Stimulated activated naive B cell treated with anti-CD40 and anti-IgM and Interleukin-4, amounts not matched to agents 10 μg/mL and 1 μg/mL and 100 μg/mL, for 72 hours (primary cell): ENCODE measurements at regions not wholly inside any gene's neighbourhood (a gene's known extent, or its start where the extent isn't known, plus 50 kb on each side); places are given as distances from the start of the nearest gene placed in this dataset.

Source experiments
- ATAC-seq, 2 donors: fragments of 150-1000 bp; cut with Tn5 transposase; replicated peaks; 2 replicates each; pipeline ENCODE4 v1.10.0; 2021; ENCODE audit warnings: moderate library complexity in 1 of 2
- DNase-seq: peaks from one replicate; pipeline ENCODE4 v3.0.0; 2021
- H3K27ac Mint-ChIP-seq: one replicate; pipeline ENCODE4 v1.8.0; 2022; ENCODE audit warnings: mild to moderate bottlenecking, mixed read lengths
- H3K27me3 Mint-ChIP-seq, 2 donors: one replicate each; pipeline ENCODE4 v1.8.0; 2022; ENCODE audit warnings: mixed read lengths in 2 of 2
- H3K36me3 Mint-ChIP-seq, 2 donors: one replicate each; pipeline ENCODE4 v1.8.0; 2022; ENCODE audit warnings: mixed read lengths in 2 of 2, mild to moderate bottlenecking in 1 of 2
- H3K4me1 Mint-ChIP-seq, 2 donors: one replicate each; pipeline ENCODE4 v1.8.0; 2022; ENCODE audit warnings: mixed read lengths in 2 of 2, mild to moderate bottlenecking in 1 of 2
- H3K4me3 Mint-ChIP-seq, 2 donors: one replicate each; pipeline ENCODE4 v1.8.0; 2022; ENCODE audit warnings: mild to moderate bottlenecking in 2 of 2, mixed read lengths in 2 of 2, moderate library complexity in 1 of 2
- H3K9me3 Mint-ChIP-seq, 2 donors: one replicate each; pipeline ENCODE4 v1.8.0; 2022; ENCODE audit warnings: mixed read lengths in 2 of 2, mild to moderate bottlenecking in 1 of 2

DNA sequence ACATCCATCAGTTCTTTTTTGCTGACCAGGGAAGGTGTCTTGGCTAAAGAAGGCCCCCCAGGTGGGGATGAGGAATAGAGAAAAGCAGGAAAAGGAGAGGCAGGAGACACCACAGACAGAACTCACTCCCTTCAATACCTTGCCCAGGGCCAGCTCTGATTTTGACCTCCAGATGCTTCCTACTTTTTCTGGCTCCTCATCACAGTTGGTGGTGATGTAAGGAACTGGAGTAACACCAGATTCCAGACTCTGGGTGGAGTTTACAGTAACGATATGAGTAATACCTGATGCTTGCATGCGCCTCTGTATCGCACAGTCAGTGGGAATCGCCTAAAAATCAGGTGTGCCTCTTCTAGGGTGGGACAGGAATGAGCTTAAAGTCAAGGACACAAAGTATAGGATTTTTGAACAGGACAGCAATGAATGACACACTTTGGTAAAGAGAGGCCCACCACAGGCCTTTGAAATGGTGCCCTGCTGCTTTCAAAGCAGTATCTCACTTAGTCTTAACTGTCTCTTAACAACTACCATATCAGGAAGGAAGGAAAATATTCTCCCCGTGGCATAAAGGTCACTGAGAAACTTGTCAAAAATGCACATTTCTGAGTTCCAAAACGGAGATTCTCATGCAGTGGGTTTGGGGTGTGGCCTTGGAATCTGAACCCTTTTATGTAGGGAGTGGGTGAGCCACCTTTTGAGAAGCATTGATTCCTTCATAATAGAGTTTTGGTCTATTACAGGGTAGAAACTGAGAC, 140.8 kb downstream of the SNX19 start:
- Mint-ChIP-seq H3K9me3 (peaks cover 0 to 2% of the 10 kb centered on the region in 2 donors), H3K4me3 (no peak overlapping the region), H3K27ac (no peak overlapping the region), H3K4me1 (no peaks in the 10 kb centered on the region), H3K27me3 (peaks cover 4 to 9% of the 10 kb centered on the region in 2 donors), H3K36me3 (no peaks in the 10 kb centered on the region)
- ATAC-seq (no peak), DNase-seq (no peak)

DNA sequence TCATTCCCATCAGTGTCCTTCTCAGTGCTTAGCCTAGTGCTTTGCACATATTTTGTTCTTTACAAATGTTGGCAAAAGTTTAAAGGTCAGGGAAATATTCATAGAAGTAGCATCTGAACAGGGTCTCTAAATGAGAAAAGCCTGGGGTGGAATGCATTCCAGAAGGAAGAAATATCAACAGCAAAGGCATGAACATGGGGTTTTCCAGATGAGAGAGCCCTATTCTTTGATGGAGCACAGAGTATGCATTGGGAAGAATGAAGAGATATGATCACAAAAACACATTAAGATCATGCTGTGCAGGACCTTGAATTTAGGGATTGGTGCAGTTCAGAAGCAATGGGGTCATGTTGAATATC, 140.2 kb downstream of the SNX19 start:
- Mint-ChIP-seq H3K36me3 (no peaks in the 10 kb centered on the region), H3K9me3 (peaks cover 0 to 2% of the 10 kb centered on the region in 2 donors), H3K27ac (no peak overlapping the region), H3K4me3 (no peak overlapping the region), H3K4me1 (no peaks in the 10 kb centered on the region), H3K27me3 (peaks cover 3 to 9% of the 10 kb centered on the region in 2 donors)
- ATAC-seq (no peak), DNase-seq (no peak)

DNA sequence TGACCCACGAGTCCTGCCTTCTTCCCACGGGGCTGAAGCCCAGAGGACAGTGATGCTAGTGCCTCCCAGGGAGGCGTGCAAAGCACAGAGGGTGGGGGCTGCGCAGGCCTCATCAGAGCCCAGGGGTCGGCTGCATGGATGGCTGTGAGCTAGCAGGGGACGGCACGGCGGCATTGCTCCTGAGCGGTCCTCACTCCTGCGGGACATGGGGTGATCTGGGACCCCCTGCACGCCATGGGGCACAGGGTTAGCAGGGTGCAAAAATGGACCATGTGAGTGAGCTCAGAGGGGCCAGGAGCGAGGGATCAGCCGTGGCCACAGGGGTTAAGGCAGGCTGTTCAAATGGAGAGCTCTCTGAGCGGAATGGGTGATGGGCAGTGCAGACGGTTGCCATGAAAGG, 138.3 kb downstream of the SNX19 start:
- Mint-ChIP-seq H3K27me3 (peaks cover 0 to 9% of the 10 kb centered on the region in 2 donors), H3K4me1 (no peaks in the 10 kb centered on the region)
- ATAC-seq, result no peak

DNA sequence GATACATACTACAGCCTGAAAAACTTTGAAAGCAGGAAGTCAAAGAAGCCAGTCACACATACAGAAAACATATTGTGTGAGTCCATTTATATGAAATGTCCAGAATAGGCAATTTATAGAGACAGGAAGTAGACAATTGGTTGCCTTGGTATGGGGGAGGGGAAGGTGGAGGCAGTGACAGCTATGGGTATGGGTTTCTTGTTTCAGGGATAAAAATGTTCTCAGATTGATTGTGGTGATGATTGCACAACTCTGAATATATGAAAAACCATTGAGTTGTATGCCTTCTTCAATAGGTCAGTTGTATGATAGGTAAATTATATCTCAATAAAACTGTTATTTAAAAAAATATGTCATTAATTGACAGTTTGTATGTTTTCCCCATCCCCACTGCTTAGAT, 137.6 kb downstream of the SNX19 start:
- DNase-seq (no peak), ATAC-seq (no peak)
- no peak overlapping the region for H3K4me3 Mint-ChIP-seq
- H3K27me3 Mint-ChIP-seq, result peaks cover 0 to 9% of the 10 kb centered on the region in 2 donors
- H3K27ac Mint-ChIP-seq, result no peak overlapping the region
- H3K9me3 Mint-ChIP-seq, result peaks cover 0 to 2% of the 10 kb centered on the region in 2 donors
- no peaks in the 10 kb centered on the region for H3K36me3 Mint-ChIP-seq
- no peaks in the 10 kb centered on the region for H3K4me1 Mint-ChIP-seq

More for the DNA sequence above, 138.3 kb downstream of the SNX19 start:
- Mint-ChIP-seq H3K4me3 (no peak overlapping the region), H3K36me3 (no peaks in the 10 kb centered on the region), H3K27ac (no peak overlapping the region), H3K9me3 (peaks cover 0 to 2% of the 10 kb centered on the region in 2 donors)
- no peak for DNase-seq

DNA sequence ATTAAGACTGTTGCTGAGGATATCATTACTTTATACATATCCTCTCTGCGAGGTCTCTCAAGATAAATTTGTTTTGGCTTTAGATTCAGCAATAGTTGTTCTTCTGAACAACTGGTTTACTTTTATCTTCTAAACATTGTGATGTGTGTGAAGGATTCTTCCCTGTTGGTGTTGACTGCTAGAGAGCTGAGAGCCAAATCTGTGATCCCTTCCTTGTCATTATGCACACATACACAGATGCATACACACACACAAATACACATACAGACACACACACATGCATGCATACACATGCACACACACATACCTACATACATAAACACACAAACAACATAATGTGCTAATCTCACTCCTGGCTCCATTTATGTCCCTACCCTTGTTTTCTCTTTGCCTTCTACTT, 137.0 kb downstream of the SNX19 start:
- H3K4me1 Mint-ChIP-seq, result no peaks in the 10 kb centered on the region
- no peak overlapping the region for H3K27ac Mint-ChIP-seq
- peaks cover 3 to 5% of the 10 kb centered on the region in 2 donors for H3K9me3 Mint-ChIP-seq
- ATAC-seq (no peak), DNase-seq (no peak)
- H3K4me3 Mint-ChIP-seq, result no peak overlapping the region
- no peaks in the 10 kb centered on the region for H3K36me3 Mint-ChIP-seq
- H3K27me3 Mint-ChIP-seq, result peaks cover 0 to 9% of the 10 kb centered on the region in 2 donors

DNA sequence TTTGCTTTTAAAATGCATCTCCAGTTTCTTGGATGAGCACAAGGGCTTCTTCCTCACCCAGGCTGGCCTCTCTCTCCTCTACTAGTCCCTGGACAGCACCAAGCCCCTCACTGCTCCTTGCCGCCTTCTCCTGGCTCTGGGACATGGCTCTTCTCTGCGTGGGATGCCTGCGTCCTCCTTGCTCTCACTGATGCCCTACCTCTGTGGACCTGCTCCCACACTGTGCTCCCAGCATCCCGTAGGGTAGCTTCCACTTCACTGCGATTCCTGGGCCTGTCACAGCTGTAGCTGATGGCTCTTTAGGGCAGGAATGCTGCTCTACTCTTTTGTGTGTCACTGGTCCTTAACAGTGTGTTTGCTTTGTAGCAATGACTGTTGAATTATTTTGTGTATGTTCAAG, 136.3 kb downstream of the SNX19 start:
- H3K9me3 Mint-ChIP-seq, result peaks cover 3 to 5% of the 10 kb centered on the region in 2 donors
- no peaks in the 10 kb centered on the region for H3K4me1 Mint-ChIP-seq
- peaks cover 0 to 9% of the 10 kb centered on the region in 2 donors for H3K27me3 Mint-ChIP-seq
- H3K36me3 Mint-ChIP-seq, result no peaks in the 10 kb centered on the region
- no peak overlapping the region for H3K4me3 Mint-ChIP-seq
- no peak for DNase-seq
- no peak for ATAC-seq
- no peak overlapping the region for H3K27ac Mint-ChIP-seq

DNA sequence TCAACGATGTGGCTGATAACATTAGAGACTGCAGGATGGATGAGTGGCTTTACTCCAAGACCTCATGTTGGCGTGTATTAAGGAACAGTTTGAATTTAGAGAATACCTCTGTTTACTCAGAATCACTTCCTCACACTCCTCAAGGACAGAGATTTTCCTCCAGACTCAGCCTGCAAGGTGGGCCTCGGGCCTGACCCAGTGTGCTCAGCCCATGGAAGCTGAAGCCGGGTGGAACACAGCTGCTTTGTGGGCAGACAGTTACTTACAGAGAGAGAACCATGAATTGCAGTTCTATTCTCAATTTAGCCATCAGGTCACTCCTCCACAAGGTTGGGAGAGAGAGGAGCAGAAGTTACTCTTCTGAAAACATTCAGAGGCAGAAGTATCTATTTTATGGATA, 135.8 kb downstream of the SNX19 start:
- Mint-ChIP-seq H3K9me3 (peaks cover 3 to 9% of the 10 kb centered on the region in 2 donors), H3K36me3 (no peaks in the 10 kb centered on the region), H3K27ac (no peak overlapping the region), H3K4me1 (no peaks in the 10 kb centered on the region), H3K4me3 (no peak overlapping the region), H3K27me3 (peaks cover 0 to 9% of the 10 kb centered on the region in 2 donors)
- ATAC-seq (no peak), DNase-seq (no peak)

DNA sequence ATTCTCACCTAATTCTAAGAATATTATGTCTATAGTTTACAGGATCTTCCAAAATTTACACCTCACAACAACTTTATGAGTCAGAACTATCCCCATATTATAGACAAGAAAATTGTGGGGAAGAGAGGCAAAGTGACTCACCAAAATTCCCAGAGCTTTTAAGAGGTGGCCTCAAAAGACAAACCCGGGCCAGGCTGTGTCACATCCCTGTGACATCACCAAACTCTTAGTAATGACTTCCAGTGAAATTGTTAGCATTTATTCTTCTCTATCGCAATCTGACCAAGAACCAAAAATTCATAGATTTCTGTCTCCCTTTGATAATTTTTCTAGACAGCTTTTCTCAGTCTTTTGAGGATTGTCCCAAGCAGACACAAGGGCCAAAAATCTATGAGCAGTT, 134.3 kb downstream of the SNX19 start:
- Mint-ChIP-seq H3K27me3 (peaks cover 0 to 9% of the 10 kb centered on the region in 2 donors), H3K4me3 (no peak overlapping the region), H3K4me1 (no peaks in the 10 kb centered on the region), H3K36me3 (no peaks in the 10 kb centered on the region), H3K27ac (no peak overlapping the region), H3K9me3 (peaks cover 3 to 10% of the 10 kb centered on the region in 2 donors)
- ATAC-seq (no peak), DNase-seq (no peak)

DNA sequence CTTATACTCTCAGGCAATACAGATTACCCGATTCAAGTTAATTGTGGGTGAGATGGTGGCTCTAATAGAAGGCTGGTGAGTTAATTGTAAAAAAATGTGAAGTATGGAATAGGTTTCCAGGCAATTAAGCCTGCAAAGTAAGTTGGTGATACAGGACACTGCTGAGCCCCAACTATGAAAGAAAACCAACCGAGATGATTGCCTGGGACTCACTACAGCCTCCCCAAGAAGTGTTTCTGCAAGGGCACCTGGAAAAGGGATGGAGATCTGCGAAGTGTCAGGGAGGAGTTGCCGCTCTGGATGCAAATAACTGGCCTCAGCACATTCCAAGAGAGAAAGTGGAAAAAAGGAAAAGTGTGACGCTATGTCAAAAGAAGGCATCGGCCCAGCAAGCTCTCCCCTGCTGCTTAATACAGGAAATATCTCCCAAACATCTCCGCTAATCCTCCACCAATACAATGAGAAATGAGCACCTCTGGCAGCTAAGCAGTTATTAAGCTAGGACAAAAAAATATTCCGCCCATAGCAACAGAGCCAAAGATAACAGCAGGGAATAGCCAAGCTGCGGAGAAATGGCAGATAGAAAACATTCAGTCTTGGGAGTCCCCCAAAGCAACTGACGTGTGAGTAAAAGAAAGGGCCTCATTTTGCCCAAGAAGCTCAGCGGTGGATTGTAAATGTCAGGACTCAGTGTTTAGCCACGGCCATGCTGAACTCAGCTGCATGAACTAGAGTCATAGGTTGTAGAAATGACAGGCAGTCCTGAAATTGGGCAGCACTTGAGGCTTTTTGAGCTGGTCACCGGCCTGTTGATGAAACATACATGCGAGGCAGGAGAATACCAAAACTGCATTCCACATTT, 133.7 kb downstream of the SNX19 start:
- no peak overlapping the region for H3K4me3 Mint-ChIP-seq
- H3K27ac Mint-ChIP-seq, result no peak overlapping the region
- peaks cover 0 to 6% of the 10 kb centered on the region in 2 donors for H3K27me3 Mint-ChIP-seq
- H3K9me3 Mint-ChIP-seq, result peaks cover 3 to 10% of the 10 kb centered on the region in 2 donors
- DNase-seq (no peak), ATAC-seq (no peak)
- no peaks in the 10 kb centered on the region for H3K4me1 Mint-ChIP-seq
- H3K36me3 Mint-ChIP-seq, result no peaks in the 10 kb centered on the region

DNA sequence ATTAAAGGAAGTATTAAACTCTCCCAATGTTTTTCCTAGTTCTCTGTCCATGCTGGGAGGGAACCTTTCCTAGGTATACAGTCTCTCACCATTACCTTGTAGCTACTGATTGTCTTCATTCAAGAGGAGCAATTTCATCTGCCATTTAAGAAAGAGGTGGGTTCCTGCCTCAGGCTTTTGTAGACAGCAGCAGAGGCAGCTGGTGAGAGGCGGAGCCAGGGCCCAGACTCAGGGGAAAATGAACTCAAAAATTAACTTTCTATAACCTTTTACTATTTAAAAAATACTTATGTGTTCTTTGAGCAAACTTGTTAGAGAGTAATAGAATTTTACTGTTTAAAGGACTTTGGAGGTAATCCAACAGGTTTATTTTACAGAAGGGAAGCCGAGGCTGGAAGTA, 133.0 kb downstream of the SNX19 start:
- Mint-ChIP-seq H3K4me1 (no peaks in the 10 kb centered on the region), H3K36me3 (no peaks in the 10 kb centered on the region), H3K4me3 (no peak overlapping the region), H3K27me3 (no peaks in the 10 kb centered on the region), H3K27ac (no peak overlapping the region), H3K9me3 (peaks cover 3 to 7% of the 10 kb centered on the region in 2 donors)
- no peak for ATAC-seq
- DNase-seq, result no peak

DNA sequence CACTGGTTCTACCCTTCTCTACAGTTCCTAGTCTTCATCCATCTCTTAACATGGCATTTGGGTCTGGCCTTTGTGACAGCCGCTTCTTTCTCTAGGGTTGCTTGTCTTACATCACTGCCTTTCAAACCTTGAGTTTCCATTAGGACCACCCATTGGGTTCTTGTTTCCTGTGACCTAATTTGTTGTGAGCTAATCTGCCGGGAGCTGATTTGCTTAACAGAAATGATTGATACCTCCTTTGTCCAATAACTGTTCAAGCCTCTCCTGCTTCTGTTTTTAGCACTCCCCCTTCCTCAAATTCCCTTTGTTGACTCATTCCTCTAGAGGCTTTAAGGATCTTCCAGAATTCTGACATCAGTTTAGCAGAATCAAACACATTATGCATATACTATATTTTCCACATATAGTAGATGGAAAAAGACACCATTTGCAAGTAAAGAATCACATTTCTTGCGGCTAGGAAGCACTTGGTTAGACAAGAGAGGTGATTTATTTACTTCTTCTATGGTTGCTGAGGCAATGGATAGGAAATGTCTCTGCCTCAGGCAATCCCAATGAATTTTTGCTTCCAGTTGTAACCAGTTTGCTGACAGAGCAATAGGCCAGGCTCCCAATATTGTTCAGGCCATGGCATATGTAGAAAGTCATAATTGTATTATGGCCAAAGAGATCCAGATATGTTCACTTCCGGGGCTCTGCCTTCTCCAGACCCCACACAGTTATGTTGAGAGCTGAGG, 130.7 kb downstream of the SNX19 start:
- no peaks in the 10 kb centered on the region for H3K4me1 Mint-ChIP-seq
- no peak for DNase-seq
- H3K27me3 Mint-ChIP-seq, result peaks cover 6 to 12% of the 10 kb centered on the region in 2 donors
- ATAC-seq, result no peak
- peaks cover 3 to 11% of the 10 kb centered on the region in 2 donors for H3K9me3 Mint-ChIP-seq
- no peak overlapping the region for H3K27ac Mint-ChIP-seq
- no peaks in the 10 kb centered on the region for H3K36me3 Mint-ChIP-seq
- H3K4me3 Mint-ChIP-seq, result no peak overlapping the region

DNA sequence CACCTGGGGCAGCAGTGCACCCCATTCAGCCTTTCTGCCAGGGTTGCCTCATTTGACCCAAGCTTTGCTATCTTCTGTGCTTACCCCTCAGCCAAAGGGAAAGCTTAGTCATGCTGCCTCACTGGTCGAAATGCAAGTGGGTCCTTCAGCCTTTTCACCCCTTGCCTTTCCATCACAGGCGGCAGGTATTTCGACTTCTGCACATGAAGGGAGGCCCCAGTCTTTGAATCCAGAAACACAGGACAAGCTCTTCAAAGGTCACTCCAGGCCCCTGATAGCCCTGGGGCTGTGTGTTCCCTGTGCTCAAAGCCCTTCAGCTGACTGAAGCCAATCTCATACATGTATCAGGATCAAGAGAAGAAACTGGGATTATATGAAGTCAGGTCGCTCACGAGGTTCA, 129.7 kb downstream of the SNX19 start:
- peaks cover 0 to 8% of the 10 kb centered on the region in 2 donors for H3K36me3 Mint-ChIP-seq
- no peaks in the 10 kb centered on the region for H3K4me1 Mint-ChIP-seq
- H3K27ac Mint-ChIP-seq, result no peak overlapping the region
- DNase-seq, result no peak
- H3K9me3 Mint-ChIP-seq, result peaks cover 13 to 18% of the 10 kb centered on the region in 2 donors
- no peak overlapping the region for H3K4me3 Mint-ChIP-seq
- no peak for ATAC-seq
- H3K27me3 Mint-ChIP-seq, result peaks cover 13 to 21% of the 10 kb centered on the region in 2 donors

DNA sequence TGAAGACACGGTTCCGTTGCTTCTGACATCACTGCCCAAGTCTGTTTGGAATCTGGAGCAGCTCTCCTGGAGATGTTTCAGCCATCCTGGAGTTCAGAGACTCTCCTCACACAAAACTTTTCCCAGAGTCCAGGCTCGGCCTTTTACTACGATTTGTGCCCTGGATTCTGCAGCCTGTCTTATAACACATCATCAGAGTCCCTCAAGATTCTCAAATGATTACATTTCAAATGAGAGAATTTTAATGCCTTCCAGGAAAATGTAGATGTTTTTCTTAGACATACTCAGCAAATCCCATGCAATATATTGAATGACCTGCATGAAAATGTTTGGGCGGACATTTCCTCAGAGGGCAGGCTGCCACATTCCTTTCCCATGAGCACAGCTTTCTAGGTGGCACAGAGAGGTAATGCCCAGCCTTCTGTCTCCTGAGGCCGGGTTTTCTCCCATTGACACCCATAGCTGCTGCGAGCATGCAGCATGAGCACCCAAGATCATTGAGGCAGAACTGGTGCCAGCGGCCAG, 129.1 kb downstream of the SNX19 start:
- ATAC-seq (no peak), DNase-seq (no peak)
- H3K4me3 Mint-ChIP-seq, result no peak overlapping the region
- H3K9me3 Mint-ChIP-seq, result peaks cover 13 to 18% of the 10 kb centered on the region in 2 donors
- no peak overlapping the region for H3K27ac Mint-ChIP-seq
- H3K4me1 Mint-ChIP-seq, result no peaks in the 10 kb centered on the region
- H3K27me3 Mint-ChIP-seq, result peaks cover 13 to 21% of the 10 kb centered on the region in 2 donors
- H3K36me3 Mint-ChIP-seq, result peaks cover 0 to 8% of the 10 kb centered on the region in 2 donors

DNA sequence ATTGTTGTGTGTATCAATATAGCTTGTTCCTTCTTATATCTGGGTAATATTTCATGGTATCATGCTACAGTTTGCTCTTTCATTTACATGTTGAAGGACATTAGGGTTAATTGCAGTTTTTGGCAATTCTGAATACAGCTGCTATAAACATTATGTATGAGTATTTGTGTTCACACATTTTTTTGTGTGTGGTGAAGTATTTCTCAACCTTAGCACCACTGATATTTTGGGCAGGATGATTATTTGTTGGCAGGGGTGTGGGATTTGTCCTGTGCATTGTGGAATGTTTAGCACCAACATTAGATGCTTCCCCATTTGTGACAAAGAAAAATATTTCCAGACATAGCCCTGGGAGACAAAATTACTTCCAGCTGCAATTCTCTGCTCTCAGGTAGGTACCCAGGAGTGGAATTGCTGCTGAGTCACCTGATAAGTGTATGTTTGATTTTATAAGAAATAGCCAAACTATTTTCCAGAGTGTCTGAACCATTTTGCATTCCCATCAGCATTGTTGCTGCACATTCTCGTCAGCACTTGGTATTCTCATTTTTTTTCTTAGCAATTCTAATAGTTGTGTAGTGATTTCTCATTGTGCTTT, 128.2 kb downstream of the SNX19 start:
- Mint-ChIP-seq H3K27me3 (peaks cover 13 to 21% of the 10 kb centered on the region in 2 donors), H3K9me3 (peaks cover 13 to 18% of the 10 kb centered on the region in 2 donors), H3K27ac (no peak overlapping the region), H3K4me3 (no peak overlapping the region), H3K36me3 (peaks cover 0 to 8% of the 10 kb centered on the region in 2 donors), H3K4me1 (no peaks in the 10 kb centered on the region)
- DNase-seq, result no peak
- ATAC-seq, result no peak
